Neural cell (in vitro differentiated cells): ENCODE measurements at regions not wholly inside any gene's neighbourhood (a gene's known extent, or its start where the extent isn't known, plus 50 kb on each side); places are given as distances from the start of the nearest gene placed in this dataset.

Source experiments
- H2AFZ ChIP-seq: fragments of 200-600, 300-800 bp; sonication (generic), shearing (Covaris generic); 2 replicates; pipeline ENCODE4 v1.6.0; 2014; ENCODE audit warnings: low read depth, mild to moderate bottlenecking, antibody characterized with exemption, low read length, moderate library complexity
- H3F3A ChIP-seq: fragments of 200-600 bp; shearing (Covaris generic); 2 replicates; pipeline ENCODE4 v1.6.1; 2016; ENCODE audit warnings: mild to moderate bottlenecking, moderate library complexity, mixed read lengths, antibody characterized with exemption, low read length; ENCODE audit not compliant: insufficient read depth, poor library complexity, severe bottlenecking
- H3K27ac ChIP-seq: fragments of 200-600, 300-800 bp; sonication (generic), shearing (Covaris generic); 2 replicates; pipeline ENCODE4 v1.5.1; 2014; ENCODE audit warnings: mild to moderate bottlenecking, low read length, moderate library complexity
- H3K27me3 ChIP-seq: fragments of 300-800, 200-600 bp; sonication (generic), shearing (Covaris generic); 2 replicates; pipeline ENCODE4 v1.6.0; 2014; ENCODE audit warnings: mild to moderate bottlenecking, low read depth, low read length, moderate library complexity; ENCODE audit not compliant: insufficient read depth
- H3K36me3 ChIP-seq: fragments of 300-800, 200-600 bp; sonication (generic), shearing (Covaris generic); 2 replicates; pipeline ENCODE4 v1.5.1; 2014; ENCODE audit warnings: mild to moderate bottlenecking, antibody characterized with exemption, low read length, moderate library complexity; ENCODE audit not compliant: insufficient read depth
- H3K4me2 ChIP-seq: fragments of 300-800, 200-600 bp; sonication (generic), shearing (Covaris generic); 2 replicates; pipeline ENCODE4 v1.6.0; 2014; ENCODE audit warnings: mild to moderate bottlenecking, low read length
- H3K4me3 ChIP-seq: fragments of 300-800, 200-600 bp; sonication (generic), shearing (Covaris generic); 2 replicates; pipeline ENCODE4 v1.5.1; 2014; ENCODE audit warnings: mild to moderate bottlenecking, low read length, moderate library complexity
- H3K79me2 ChIP-seq: fragments of 200-600 bp; shearing (Covaris generic); replicated peaks from 2 replicates; pipeline ENCODE4 v1.6.0; 2014; ENCODE audit warnings: mild to moderate bottlenecking, low read length, moderate library complexity; ENCODE audit not compliant: insufficient read depth
- H3K9ac ChIP-seq: fragments of 300-800, 200-600 bp; sonication (generic), shearing (Covaris generic); 2 replicates; pipeline ENCODE4 v1.6.1; 2016; ENCODE audit warnings: mild to moderate bottlenecking, low read length, mixed read lengths
- H3K9me2 ChIP-seq: fragments of 200-600 bp; shearing (Covaris generic); 2 replicates; pipeline ENCODE4 v1.6.1; 2016; ENCODE audit warnings: mild to moderate bottlenecking, low read length, mixed read lengths; ENCODE audit not compliant: insufficient read depth
- H3K9me3 ChIP-seq: fragments of 200-600, 300-800 bp; sonication (generic), shearing (Covaris generic); 2 replicates; pipeline ENCODE4 v1.6.1; 2016; ENCODE audit warnings: mild to moderate bottlenecking, mixed run types, low read length, moderate library complexity, mixed read lengths
- H4K20me1 ChIP-seq: fragments of 200-600 bp; shearing (Covaris generic); 2 replicates; pipeline ENCODE4 v1.6.1; 2016; ENCODE audit warnings: mild to moderate bottlenecking, mixed run types; ENCODE audit not compliant: insufficient read depth
- EP300 ChIP-seq: fragments of 450-650 bp; conservative IDR thresholded peaks from 2 replicates; pipeline ENCODE4 v1.6.1; 2014; ENCODE audit warnings: antibody characterized with exemption, mild to moderate bottlenecking, moderate library complexity; ENCODE audit not compliant: poor library complexity, severe bottlenecking
- EZH2 ChIP-seq: fragments of 200-600, 300-800 bp; shearing (Covaris generic), sonication (generic); IDR thresholded peaks from 2 replicates; pipeline ENCODE4 v1.6.1; 2014; ENCODE audit warnings: antibody characterized with exemption, low read length, borderline replicate concordance, mild to moderate bottlenecking; ENCODE audit not compliant: insufficient read depth, poor library complexity, severe bottlenecking
- MXI1 ChIP-seq: fragments of 450-650 bp; conservative IDR thresholded peaks from 2 replicates; pipeline ENCODE4 v1.6.1; 2014; ENCODE audit warnings: antibody characterized with exemption, mild to moderate bottlenecking; ENCODE audit not compliant: poor library complexity, severe bottlenecking
- POLR2AphosphoS5 ChIP-seq: IDR thresholded peaks from 2 replicates; pipeline ENCODE4 v1.6.1; 2012
- RAD21 ChIP-seq: fragments of 450-650 bp; conservative IDR thresholded peaks from 2 replicates; pipeline ENCODE4 v1.6.1; 2014; ENCODE audit warnings: antibody characterized with exemption, mild to moderate bottlenecking, moderate library complexity
- SMC3 ChIP-seq: fragments of 450-650 bp; conservative IDR thresholded peaks from 2 replicates; pipeline ENCODE4 v1.6.1; 2014; ENCODE audit warnings: antibody characterized with exemption, mild to moderate bottlenecking, moderate library complexity; ENCODE audit not compliant: poor library complexity
- TAF1 ChIP-seq: IDR thresholded peaks from 2 replicates; pipeline ENCODE4 v1.6.1; 2012; ENCODE audit warnings: low read depth
- TF ChIP-seq, protein P1 (sequence below): fragments of 450-650 bp; IDR thresholded peaks from 2 replicates; pipeline ENCODE4 v1.5.1; 2014; ENCODE audit warnings: antibody characterized with exemption, mild to moderate bottlenecking, moderate library complexity; ENCODE audit not compliant: poor library complexity, severe bottlenecking
- TF ChIP-seq, protein P2 (sequence below): IDR thresholded peaks from 2 replicates; pipeline ENCODE4 v1.6.1; 2012; ENCODE audit warnings: borderline replicate concordance

GRCh38 chr1:91199988-91200387 lies 178.2 kb upstream of the ZNF644 start:
- Histone ChIP-seq H3K27me3 (peaks cover 18% of the 10 kb centered on the region), H3K4me3 (no peak overlapping the region), H3K27ac (no peak overlapping the region), H3K79me2 (no peaks in the 10 kb centered on the region), H3K9ac (no peak overlapping the region), H3F3A (peaks cover 6% of the 10 kb centered on the region), H3K9me2 (no peaks in the 10 kb centered on the region), H3K9me3 (no peaks in the 10 kb centered on the region), H3K36me3 (no peaks in the 10 kb centered on the region), H4K20me1 (no peaks in the 10 kb centered on the region), H2AFZ (no peak overlapping the region), H3K4me2 (no peak overlapping the region)
- TF ChIP-seq POLR2AphosphoS5 (no peak), RAD21 (no peak)

- no peaks in the 10 kb centered on the region for H3K9me3 ChIP-seq
- H3K27me3 ChIP-seq: no peaks in the 10 kb centered on the region
- no peak overlapping the region for H3K9ac ChIP-seq
- H3K4me2 ChIP-seq: no peak overlapping the region
- no peaks in the 10 kb centered on the region for H3K9me2 ChIP-seq
- no peak overlapping the region for H2AFZ ChIP-seq
- no peak overlapping the region for H3K4me3 ChIP-seq
- no peaks in the 10 kb centered on the region for H4K20me1 ChIP-seq
- H3K79me2 ChIP-seq: no peaks in the 10 kb centered on the region
- TF ChIP-seq, protein P1, sequence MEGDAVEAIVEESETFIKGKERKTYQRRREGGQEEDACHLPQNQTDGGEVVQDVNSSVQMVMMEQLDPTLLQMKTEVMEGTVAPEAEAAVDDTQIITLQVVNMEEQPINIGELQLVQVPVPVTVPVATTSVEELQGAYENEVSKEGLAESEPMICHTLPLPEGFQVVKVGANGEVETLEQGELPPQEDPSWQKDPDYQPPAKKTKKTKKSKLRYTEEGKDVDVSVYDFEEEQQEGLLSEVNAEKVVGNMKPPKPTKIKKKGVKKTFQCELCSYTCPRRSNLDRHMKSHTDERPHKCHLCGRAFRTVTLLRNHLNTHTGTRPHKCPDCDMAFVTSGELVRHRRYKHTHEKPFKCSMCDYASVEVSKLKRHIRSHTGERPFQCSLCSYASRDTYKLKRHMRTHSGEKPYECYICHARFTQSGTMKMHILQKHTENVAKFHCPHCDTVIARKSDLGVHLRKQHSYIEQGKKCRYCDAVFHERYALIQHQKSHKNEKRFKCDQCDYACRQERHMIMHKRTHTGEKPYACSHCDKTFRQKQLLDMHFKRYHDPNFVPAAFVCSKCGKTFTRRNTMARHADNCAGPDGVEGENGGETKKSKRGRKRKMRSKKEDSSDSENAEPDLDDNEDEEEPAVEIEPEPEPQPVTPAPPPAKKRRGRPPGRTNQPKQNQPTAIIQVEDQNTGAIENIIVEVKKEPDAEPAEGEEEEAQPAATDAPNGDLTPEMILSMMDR: no peak
- TF ChIP-seq MXI1 (no peak), TAF1 (no peak), SMC3 (no peak), RAD21 (no peak), EP300 (no peak), EZH2 (no peak), POLR2AphosphoS5 (no peak)
- TF ChIP-seq, protein P2, sequence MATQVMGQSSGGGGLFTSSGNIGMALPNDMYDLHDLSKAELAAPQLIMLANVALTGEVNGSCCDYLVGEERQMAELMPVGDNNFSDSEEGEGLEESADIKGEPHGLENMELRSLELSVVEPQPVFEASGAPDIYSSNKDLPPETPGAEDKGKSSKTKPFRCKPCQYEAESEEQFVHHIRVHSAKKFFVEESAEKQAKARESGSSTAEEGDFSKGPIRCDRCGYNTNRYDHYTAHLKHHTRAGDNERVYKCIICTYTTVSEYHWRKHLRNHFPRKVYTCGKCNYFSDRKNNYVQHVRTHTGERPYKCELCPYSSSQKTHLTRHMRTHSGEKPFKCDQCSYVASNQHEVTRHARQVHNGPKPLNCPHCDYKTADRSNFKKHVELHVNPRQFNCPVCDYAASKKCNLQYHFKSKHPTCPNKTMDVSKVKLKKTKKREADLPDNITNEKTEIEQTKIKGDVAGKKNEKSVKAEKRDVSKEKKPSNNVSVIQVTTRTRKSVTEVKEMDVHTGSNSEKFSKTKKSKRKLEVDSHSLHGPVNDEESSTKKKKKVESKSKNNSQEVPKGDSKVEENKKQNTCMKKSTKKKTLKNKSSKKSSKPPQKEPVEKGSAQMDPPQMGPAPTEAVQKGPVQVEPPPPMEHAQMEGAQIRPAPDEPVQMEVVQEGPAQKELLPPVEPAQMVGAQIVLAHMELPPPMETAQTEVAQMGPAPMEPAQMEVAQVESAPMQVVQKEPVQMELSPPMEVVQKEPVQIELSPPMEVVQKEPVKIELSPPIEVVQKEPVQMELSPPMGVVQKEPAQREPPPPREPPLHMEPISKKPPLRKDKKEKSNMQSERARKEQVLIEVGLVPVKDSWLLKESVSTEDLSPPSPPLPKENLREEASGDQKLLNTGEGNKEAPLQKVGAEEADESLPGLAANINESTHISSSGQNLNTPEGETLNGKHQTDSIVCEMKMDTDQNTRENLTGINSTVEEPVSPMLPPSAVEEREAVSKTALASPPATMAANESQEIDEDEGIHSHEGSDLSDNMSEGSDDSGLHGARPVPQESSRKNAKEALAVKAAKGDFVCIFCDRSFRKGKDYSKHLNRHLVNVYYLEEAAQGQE: no peak
- H3K36me3 ChIP-seq: no peaks in the 10 kb centered on the region
- H3F3A ChIP-seq: no peaks in the 10 kb centered on the region
- no peak overlapping the region for H3K27ac ChIP-seq
Measured at GRCh38 chr1:91190996-91191395, 169.2 kb upstream of the ZNF644 start.

GRCh38 chr1:91189096-91189495 lies 167.3 kb upstream of the ZNF644 start:
- Histone ChIP-seq H3K79me2 (no peaks in the 10 kb centered on the region), H3K9ac (no peak overlapping the region), H2AFZ (no peak overlapping the region), H3K27ac (no peak overlapping the region), H3K9me2 (no peaks in the 10 kb centered on the region), H4K20me1 (no peaks in the 10 kb centered on the region), H3K4me2 (no peak overlapping the region), H3K9me3 (no peaks in the 10 kb centered on the region), H3F3A (no peaks in the 10 kb centered on the region), H3K27me3 (no peaks in the 10 kb centered on the region), H3K36me3 (no peaks in the 10 kb centered on the region), H3K4me3 (no peak overlapping the region)
- no peak for TF ChIP-seq POLR2AphosphoS5
- no peak for TF ChIP-seq SMC3
- TF ChIP-seq, protein P2: no peak
- TF ChIP-seq RAD21: no peak
- TF ChIP-seq TAF1: no peak
- TF ChIP-seq EP300: no peak
- no peak for TF ChIP-seq MXI1
- no peak for TF ChIP-seq EZH2
- TF ChIP-seq, protein P1: no peak
